ENCODE measurements at regions not wholly inside any gene's neighbourhood (a gene's known extent, or its start where the extent isn't known, plus 50 kb on each side); places are given as distances from the start of the nearest gene placed in this dataset.

GRCh38 chr9:89961616-89962341 is 357.0 kb downstream of the GADD45G start:
- H3K27me3 Mint-ChIP-seq (ENCODE audit: unreplicated experiment), result no peaks in the 10 kb centered on the region
- no peak for TF ChIP-seq CTCF (IDR thresholded peaks at IDR 0.05; ENCODE audit: unreplicated experiment)
- no peak for DNase-seq (ENCODE audit: low spot score)

GRCh38 chr9:89963280-89963679 is 358.5 kb downstream of the GADD45G start:
- Mint-ChIP-seq H3K27me3 (ENCODE audit: unreplicated experiment) (no peaks in the 10 kb centered on the region), H3K36me3 (ENCODE audit: low read depth, unreplicated experiment) (no peaks in the 10 kb centered on the region), H3K9me3 (ENCODE audit: unreplicated experiment) (no peaks in the 10 kb centered on the region), H3K27ac (ENCODE audit: unreplicated experiment) (no peak overlapping the region), H3K4me3 (ENCODE audit: unreplicated experiment) (no peak overlapping the region), H3K4me1 (ENCODE audit: unreplicated experiment) (no peaks in the 10 kb centered on the region)
- no peak for TF ChIP-seq CTCF (IDR thresholded peaks at IDR 0.05; ENCODE audit: unreplicated experiment)
- no peak for DNase-seq (ENCODE audit: low spot score)

More at GRCh38 chr9:89961616-89962341, 357.0 kb downstream of the GADD45G start:
- Mint-ChIP-seq H3K9me3 (ENCODE audit: unreplicated experiment) (no peaks in the 10 kb centered on the region), H3K4me3 (ENCODE audit: unreplicated experiment) (no peak overlapping the region), H3K27ac (ENCODE audit: unreplicated experiment) (no peak overlapping the region), H3K36me3 (ENCODE audit: low read depth, unreplicated experiment) (no peaks in the 10 kb centered on the region), H3K4me1 (ENCODE audit: unreplicated experiment) (no peaks in the 10 kb centered on the region)

- Mint-ChIP-seq H3K27me3 (ENCODE audit: unreplicated experiment) (peaks cover 4% of the 10 kb centered on the region), H3K9me3 (ENCODE audit: unreplicated experiment) (no peaks in the 10 kb centered on the region), H3K36me3 (ENCODE audit: low read depth, unreplicated experiment) (no peaks in the 10 kb centered on the region), H3K4me3 (ENCODE audit: unreplicated experiment) (no peak overlapping the region), H3K27ac (ENCODE audit: unreplicated experiment) (no peak overlapping the region), H3K4me1 (ENCODE audit: unreplicated experiment) (no peaks in the 10 kb centered on the region)
- no peak for DNase-seq (ENCODE audit: low spot score)
- TF ChIP-seq CTCF (IDR thresholded peaks at IDR 0.05; ENCODE audit: unreplicated experiment), result no peak
These were observed 362.7 kb downstream of the GADD45G start for GRCh38 chr9:89967527-89967926.

GRCh38 chr9:89969156-89969675 is 364.4 kb downstream of the GADD45G start:
- H3K36me3 Mint-ChIP-seq (ENCODE audit: low read depth, unreplicated experiment), result no peaks in the 10 kb centered on the region
- no peak overlapping the region for H3K27ac Mint-ChIP-seq (ENCODE audit: unreplicated experiment)
- peaks cover 4% of the 10 kb centered on the region for H3K27me3 Mint-ChIP-seq (ENCODE audit: unreplicated experiment)
- no peak overlapping the region for H3K4me3 Mint-ChIP-seq (ENCODE audit: unreplicated experiment)
- no peaks in the 10 kb centered on the region for H3K4me1 Mint-ChIP-seq (ENCODE audit: unreplicated experiment)
- no peaks in the 10 kb centered on the region for H3K9me3 Mint-ChIP-seq (ENCODE audit: unreplicated experiment)
- TF ChIP-seq CTCF (IDR thresholded peaks at IDR 0.05; ENCODE audit: unreplicated experiment), result no peak
- DNase-seq (ENCODE audit: low spot score), result no peak

GRCh38 chr9:89969881-89970639 is 365.2 kb downstream of the GADD45G start:
- TF ChIP-seq CTCF (IDR thresholded peaks at IDR 0.05; ENCODE audit: unreplicated experiment), result no peak
- Mint-ChIP-seq H3K4me3 (ENCODE audit: unreplicated experiment) (no peak overlapping the region), H3K4me1 (ENCODE audit: unreplicated experiment) (peaks cover 3% of the 10 kb centered on the region), H3K27me3 (ENCODE audit: unreplicated experiment) (peaks cover 4% of the 10 kb centered on the region), H3K9me3 (ENCODE audit: unreplicated experiment) (no peaks in the 10 kb centered on the region), H3K27ac (ENCODE audit: unreplicated experiment) (no peak overlapping the region), H3K36me3 (ENCODE audit: low read depth, unreplicated experiment) (no peaks in the 10 kb centered on the region)
- no peak for DNase-seq (ENCODE audit: low spot score)

All from endothelial cell (in vitro differentiated cells).